CD4-positive, CD25-positive, alpha-beta regulatory T cell (primary cell): ENCODE measurements at regions not wholly inside any gene's neighbourhood (a gene's known extent, or its start where the extent isn't known, plus 50 kb on each side); places are given as distances from the start of the nearest gene placed in this dataset.
A peak's percentile ranks its signal among the peaks of the same experiment; 100 is the strongest.

Source experiments
- ATAC-seq, 2 donors: fragments of 150-1000 bp; cut with Tn5 transposase; one replicate each; pipeline ENCODE4 v1.10.0; 2021; ENCODE audit warnings: low read depth in 2 of 2, moderate number of reproducible peaks in 2 of 2, moderate library complexity in 1 of 2
- DNase-seq, 3 donors: peaks; one replicate each; pipeline versions ENCODE4 v3.0.0 to v3.0.0-alpha.2; 2012 to 2022; ENCODE audit warnings: mixed read lengths in 1 of 3
- H3K27ac ChIP-seq: one replicate; pipeline ENCODE4 v1.7.0; 2013; ENCODE audit warnings: mild to moderate bottlenecking, low read length; ENCODE audit not compliant: insufficient read depth, poor library complexity, severe bottlenecking
- H3K27me3 ChIP-seq: one replicate; pipeline ENCODE4 v1.7.0; 2013; ENCODE audit warnings: low read length; ENCODE audit not compliant: control insufficient read depth, insufficient read depth
- H3K36me3 ChIP-seq: one replicate; pipeline ENCODE4 v1.7.0; 2013; ENCODE audit warnings: mild to moderate bottlenecking, low read length, moderate library complexity; ENCODE audit not compliant: control insufficient read depth, insufficient read depth
- H3K4me1 ChIP-seq: 2 replicates; pipeline ENCODE4 v1.7.0; 2013; ENCODE audit warnings: mild to moderate bottlenecking, low read length; ENCODE audit not compliant: insufficient read depth, control insufficient read depth, poor library complexity, severe bottlenecking
- H3K4me3 ChIP-seq: one replicate; pipeline ENCODE4 v1.7.0; 2013; ENCODE audit warnings: low read depth, mild to moderate bottlenecking, low read length, moderate library complexity
- H3K9me3 ChIP-seq, 2 experiments: 1 replicate in 1 of 2; 2 replicates in 1 of 2; pipeline ENCODE4 v1.7.0; 2013; ENCODE audit warnings: low read length in 2 of 2, mild to moderate bottlenecking in 1 of 2, moderate library complexity in 1 of 2; ENCODE audit not compliant: control insufficient read depth in 2 of 2
- H3K27ac Mint-ChIP-seq, 3 donors: one replicate each; pipeline ENCODE4 v1.8.0; 2020 to 2022; ENCODE audit warnings: mild to moderate bottlenecking in 3 of 3, mixed read lengths in 3 of 3, moderate library complexity in 2 of 3
- H3K27me3 Mint-ChIP-seq: one replicate; pipeline ENCODE4 v1.8.0; 2022; ENCODE audit warnings: mild to moderate bottlenecking, mixed read lengths
- H3K36me3 Mint-ChIP-seq: one replicate; pipeline ENCODE4 v1.8.0; 2020; ENCODE audit warnings: mixed read lengths
- H3K4me1 Mint-ChIP-seq, 4 donors: one replicate each; pipeline ENCODE4 v1.8.0; 2020 to 2022; ENCODE audit warnings: mixed read lengths in 4 of 4, mild to moderate bottlenecking in 1 of 4
- H3K4me3 Mint-ChIP-seq, 4 donors: one replicate each; pipeline ENCODE4 v1.8.0; 2020 to 2022; ENCODE audit warnings: mild to moderate bottlenecking in 4 of 4, mixed read lengths in 4 of 4, moderate library complexity in 3 of 4
- H3K9me3 Mint-ChIP-seq, 7 donors: one replicate each; pipeline ENCODE4 v1.8.0; 2020 to 2022; ENCODE audit warnings: mixed read lengths in 7 of 7, mild to moderate bottlenecking in 3 of 7, moderate library complexity in 2 of 7

- Mint-ChIP-seq H3K4me3 (no peak overlapping the region), H3K36me3 (no peaks in the 10 kb centered on the region), H3K9me3 (peaks cover 0 to 4% (median 0%) of the 10 kb centered on the region in 7 donors), H3K27ac (peak overlapping the region in 1 of 3 donors; percentile 11), H3K27me3 (no peaks in the 10 kb centered on the region), H3K4me1 (peaks cover 0 to 5% (median 0%) of the 10 kb centered on the region in 4 donors)
- ATAC-seq (no peak), DNase-seq (no peak)
- no peaks in the 10 kb centered on the region for H3K4me1 ChIP-seq
- H3K36me3 ChIP-seq, result no peaks in the 10 kb centered on the region
- H3K27ac ChIP-seq, result no peak overlapping the region
- no peaks in the 10 kb centered on the region for H3K27me3 ChIP-seq
- H3K4me3 ChIP-seq, result no peak overlapping the region
- no peaks in the 10 kb centered on the region for H3K9me3 ChIP-seq
Measured at GRCh38 chr6:90939906-90940305, 353.0 kb upstream of the MAP3K7 start.

- DNase-seq (no peak), ATAC-seq (no peak)
- H3K36me3 Mint-ChIP-seq, result no peaks in the 10 kb centered on the region
- H3K27me3 ChIP-seq, result no peaks in the 10 kb centered on the region
- no peak overlapping the region for H3K27ac Mint-ChIP-seq
- no peaks in the 10 kb centered on the region for H3K4me1 ChIP-seq
- peaks cover 0 to 5% (median 0%) of the 10 kb centered on the region in 4 donors for H3K4me1 Mint-ChIP-seq
- H3K9me3 Mint-ChIP-seq, result peaks cover 0 to 4% (median 0%) of the 10 kb centered on the region in 7 donors
- H3K4me3 ChIP-seq, result no peak overlapping the region
- H3K36me3 ChIP-seq, result no peaks in the 10 kb centered on the region
- no peaks in the 10 kb centered on the region for H3K9me3 ChIP-seq
- no peaks in the 10 kb centered on the region for H3K27me3 Mint-ChIP-seq
- no peak overlapping the region for H3K27ac ChIP-seq
- no peak overlapping the region for H3K4me3 Mint-ChIP-seq
Measured at GRCh38 chr6:90938122-90938521, 351.2 kb upstream of the MAP3K7 start.

DNA sequence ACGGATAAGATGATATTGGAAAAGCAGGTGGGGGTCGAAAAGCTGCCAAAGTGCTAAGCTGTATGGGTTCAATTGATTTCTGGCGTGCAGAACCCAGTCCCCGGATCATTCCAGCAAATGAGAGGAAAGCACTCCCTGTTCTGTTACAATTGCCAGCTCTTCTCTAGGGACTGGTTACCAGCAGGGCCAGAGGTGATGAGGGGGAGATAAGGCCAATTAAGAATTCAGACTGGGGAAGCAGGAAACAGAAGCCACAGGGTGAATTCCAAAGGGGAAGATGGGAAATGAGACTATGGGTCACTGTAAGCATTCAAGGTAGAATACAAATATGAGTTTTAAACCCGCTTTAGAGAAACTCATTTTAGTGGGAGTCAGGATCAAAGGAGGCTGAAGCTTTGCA lies 349.4 kb upstream of the MAP3K7 start:
- Histone ChIP-seq H3K27ac (no peak overlapping the region), H3K4me3 (no peak overlapping the region), H3K36me3 (no peaks in the 10 kb centered on the region), H3K4me1 (no peaks in the 10 kb centered on the region), H3K9me3 (no peaks in the 10 kb centered on the region), H3K27me3 (no peaks in the 10 kb centered on the region)
- Mint-ChIP-seq H3K9me3 (peaks cover 0 to 4% (median 0%) of the 10 kb centered on the region in 7 donors), H3K4me1 (peaks cover 0 to 5% (median 0%) of the 10 kb centered on the region in 4 donors), H3K4me3 (no peak overlapping the region), H3K36me3 (no peaks in the 10 kb centered on the region), H3K27ac (no peak overlapping the region), H3K27me3 (no peaks in the 10 kb centered on the region)
- no peak for ATAC-seq
- no peak for DNase-seq

- H3K9me3 Mint-ChIP-seq, result peaks cover 0 to 3% (median 0%) of the 10 kb centered on the region in 7 donors
- no peak overlapping the region for H3K4me3 Mint-ChIP-seq
- no peak for ATAC-seq
- H3K27me3 Mint-ChIP-seq, result no peaks in the 10 kb centered on the region
- DNase-seq, result no peak
- Histone ChIP-seq H3K27ac (no peak overlapping the region), H3K36me3 (no peaks in the 10 kb centered on the region), H3K9me3 (no peaks in the 10 kb centered on the region), H3K4me3 (no peak overlapping the region), H3K27me3 (no peaks in the 10 kb centered on the region), H3K4me1 (no peaks in the 10 kb centered on the region)
- no peaks in the 10 kb centered on the region for H3K36me3 Mint-ChIP-seq
- peak overlapping the region in 1 of 3 donors; percentile 5 for H3K27ac Mint-ChIP-seq
- no peaks in the 10 kb centered on the region for H3K4me1 Mint-ChIP-seq
Measured at GRCh38 chr6:90934966-90935365, 348.1 kb upstream of the MAP3K7 start.

GRCh38 chr6:90934081-90934480 lies 347.2 kb upstream of the MAP3K7 start:
- Histone ChIP-seq H3K4me3 (no peak overlapping the region), H3K27me3 (no peaks in the 10 kb centered on the region), H3K36me3 (no peaks in the 10 kb centered on the region), H3K4me1 (no peaks in the 10 kb centered on the region), H3K9me3 (no peaks in the 10 kb centered on the region), H3K27ac (no peak overlapping the region)
- H3K27ac Mint-ChIP-seq, result no peak overlapping the region
- no peaks in the 10 kb centered on the region for H3K27me3 Mint-ChIP-seq
- H3K36me3 Mint-ChIP-seq, result no peaks in the 10 kb centered on the region
- no peak for ATAC-seq
- peaks cover 0 to 3% (median 0%) of the 10 kb centered on the region in 7 donors for H3K9me3 Mint-ChIP-seq
- H3K4me3 Mint-ChIP-seq, result no peak overlapping the region
- DNase-seq, result no peak
- no peaks in the 10 kb centered on the region for H3K4me1 Mint-ChIP-seq

GRCh38 chr6:90932351-90932750 lies 345.5 kb upstream of the MAP3K7 start:
- no peak overlapping the region for H3K27ac ChIP-seq
- H3K36me3 ChIP-seq, result no peaks in the 10 kb centered on the region
- Mint-ChIP-seq H3K4me3 (no peak overlapping the region), H3K4me1 (no peaks in the 10 kb centered on the region), H3K9me3 (peaks cover 0 to 3% (median 0%) of the 10 kb centered on the region in 7 donors), H3K27ac (no peak overlapping the region), H3K36me3 (no peaks in the 10 kb centered on the region), H3K27me3 (peaks cover 4% of the 10 kb centered on the region)
- DNase-seq, result no peak
- no peaks in the 10 kb centered on the region for H3K27me3 ChIP-seq
- H3K4me1 ChIP-seq, result no peaks in the 10 kb centered on the region
- ATAC-seq, result no peak
- no peaks in the 10 kb centered on the region for H3K9me3 ChIP-seq
- H3K4me3 ChIP-seq, result no peak overlapping the region

- peaks cover 0 to 2% (median 0%) of the 10 kb centered on the region in 7 donors for H3K9me3 Mint-ChIP-seq
Measured at GRCh38 chr6:90928051-90928450, 341.2 kb upstream of the MAP3K7 start.

GRCh38 chr6:90925726-90926125 lies 338.9 kb upstream of the MAP3K7 start:
- Mint-ChIP-seq H3K36me3 (no peaks in the 10 kb centered on the region), H3K4me3 (no peak overlapping the region), H3K9me3 (peaks cover 0 to 2% (median 0%) of the 10 kb centered on the region in 7 donors), H3K27me3 (peaks cover 4% of the 10 kb centered on the region), H3K27ac (no peak overlapping the region), H3K4me1 (no peaks in the 10 kb centered on the region)
- Histone ChIP-seq H3K27ac (no peak overlapping the region), H3K36me3 (no peaks in the 10 kb centered on the region), H3K4me1 (no peaks in the 10 kb centered on the region), H3K9me3 (no peaks in the 10 kb centered on the region), H3K4me3 (no peak overlapping the region), H3K27me3 (no peaks in the 10 kb centered on the region)
- DNase-seq, result no peak
- no peak for ATAC-seq

More at GRCh38 chr6:90928051-90928450, 341.2 kb upstream of the MAP3K7 start:
- H3K9me3 ChIP-seq, result no peaks in the 10 kb centered on the region
- Mint-ChIP-seq H3K27me3 (peaks cover 4% of the 10 kb centered on the region), H3K4me1 (no peaks in the 10 kb centered on the region), H3K36me3 (no peaks in the 10 kb centered on the region), H3K4me3 (no peak overlapping the region), H3K27ac (no peak overlapping the region)
- H3K36me3 ChIP-seq, result no peaks in the 10 kb centered on the region
- no peaks in the 10 kb centered on the region for H3K27me3 ChIP-seq
- no peaks in the 10 kb centered on the region for H3K4me1 ChIP-seq
- H3K4me3 ChIP-seq, result no peak overlapping the region
- ATAC-seq, result no peak
- no peak overlapping the region for H3K27ac ChIP-seq
- DNase-seq, result no peak
